ENCODE measurements at regions not wholly inside any gene's neighbourhood (a gene's known extent, or its start where the extent isn't known, plus 50 kb on each side); places are given as distances from the start of the nearest gene placed in this dataset.
"Not testable (repeated sequence)": the region's sequence is repeated elsewhere in the genome, so short reads cannot be mapped to it uniquely, and the experiment has no call there.

DNA sequence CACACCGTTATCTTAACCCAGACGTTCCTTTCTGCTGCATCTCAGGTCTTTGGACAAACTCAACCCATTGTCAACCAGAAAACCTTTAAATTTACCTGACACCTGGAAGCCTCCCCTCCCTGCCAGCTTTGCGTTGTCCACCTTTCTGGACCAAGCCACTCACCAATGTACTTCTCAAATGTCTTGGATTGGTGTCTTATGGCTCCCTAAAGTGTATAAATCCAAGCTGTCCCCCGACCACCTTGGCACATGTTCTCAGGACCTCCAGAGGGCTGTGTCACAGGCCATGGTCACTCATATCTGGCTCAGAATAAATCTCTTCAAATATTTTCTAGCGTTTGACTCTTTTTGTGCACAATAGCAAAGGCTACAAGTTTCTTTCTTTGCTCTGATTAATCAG, 250.0 kb downstream of the DLL1 start:
- no peak for DNase-seq

DNA sequence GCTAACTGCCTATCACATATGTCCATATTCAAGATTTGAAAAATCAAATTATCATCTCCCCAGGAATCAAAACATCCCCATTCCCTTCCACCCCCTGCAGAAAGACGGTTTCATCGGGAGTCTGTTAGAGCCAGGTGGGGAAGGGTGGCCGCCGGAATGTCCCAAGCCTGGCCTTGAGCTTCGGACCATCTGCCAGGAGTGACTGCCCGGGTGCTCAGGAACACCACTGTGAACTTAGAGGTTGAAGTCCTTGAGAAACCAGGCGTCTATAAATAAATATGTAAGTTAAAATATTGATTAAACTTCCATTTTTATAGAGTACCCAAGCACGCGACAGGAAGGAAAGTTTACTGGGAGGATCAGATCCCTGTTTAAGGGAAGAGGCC, 250.8 kb downstream of the DLL1 start:
- DNase-seq = no peak

DNA sequence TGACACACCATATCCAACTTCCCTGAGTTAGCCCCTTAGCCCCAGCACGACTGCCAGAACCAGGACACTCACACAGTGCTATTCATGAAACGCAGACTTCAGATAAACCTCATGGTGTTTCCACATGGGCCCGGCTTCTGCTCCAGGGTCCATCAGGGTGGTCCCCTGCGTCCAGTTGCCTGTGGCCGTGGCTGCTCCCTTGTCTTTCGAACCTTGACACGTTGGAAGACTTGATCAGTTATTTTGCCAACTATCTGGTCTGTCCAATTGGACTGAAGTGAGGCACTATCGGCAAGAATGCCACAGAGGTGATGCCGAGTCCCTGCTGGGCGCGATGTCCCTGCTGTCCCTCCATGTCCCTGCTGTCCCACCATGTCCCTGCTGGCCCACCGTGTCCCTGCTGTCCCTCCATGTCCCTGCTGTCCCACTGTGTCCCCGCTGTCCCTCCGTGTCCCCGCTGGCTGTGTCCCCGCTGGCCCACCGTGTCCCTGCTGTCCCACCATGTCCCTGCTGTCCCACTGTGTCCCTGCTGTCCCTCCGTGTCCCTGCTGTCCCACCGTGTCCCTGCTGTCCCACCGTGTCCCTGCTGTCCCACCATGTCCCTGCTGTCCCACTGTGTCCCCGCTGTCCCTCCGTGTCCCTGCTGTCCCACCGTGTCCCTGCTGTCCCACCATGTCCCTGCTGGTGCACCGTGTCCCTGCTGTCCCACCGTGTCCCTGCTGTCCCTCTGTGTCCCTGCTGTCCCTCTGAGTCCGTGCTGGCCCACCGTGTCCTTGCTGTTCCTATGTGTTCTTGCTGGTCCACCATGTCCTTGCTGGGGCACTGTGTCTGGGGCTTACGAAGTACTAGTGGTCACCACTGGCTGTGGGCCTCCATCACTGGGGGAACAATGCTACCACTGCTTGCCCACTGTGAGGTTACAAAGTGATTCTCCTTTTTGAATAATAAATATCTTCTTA, 251.4 kb downstream of the DLL1 start:
- peak; percentile 1 for DNase-seq

DNA sequence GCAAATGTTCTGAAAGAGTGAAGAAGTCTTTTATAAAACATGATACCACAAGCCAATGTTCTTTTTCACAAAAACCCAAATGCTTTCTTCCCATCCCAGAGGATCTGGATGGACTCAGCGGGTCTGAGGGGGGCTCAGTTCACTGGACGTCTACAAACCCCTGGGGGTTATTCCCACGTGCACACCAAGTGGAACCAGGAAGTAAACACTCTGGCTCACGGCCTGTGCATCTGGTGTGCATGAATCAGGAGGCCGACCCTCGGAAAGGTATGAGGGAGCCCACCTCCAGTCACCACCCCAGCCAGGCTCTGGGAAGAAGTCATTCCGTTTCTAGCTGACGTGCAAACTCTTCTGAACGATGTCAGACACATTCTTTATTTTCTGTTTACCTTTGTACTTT, 252.2 kb downstream of the DLL1 start:
- no peak for DNase-seq

DNA sequence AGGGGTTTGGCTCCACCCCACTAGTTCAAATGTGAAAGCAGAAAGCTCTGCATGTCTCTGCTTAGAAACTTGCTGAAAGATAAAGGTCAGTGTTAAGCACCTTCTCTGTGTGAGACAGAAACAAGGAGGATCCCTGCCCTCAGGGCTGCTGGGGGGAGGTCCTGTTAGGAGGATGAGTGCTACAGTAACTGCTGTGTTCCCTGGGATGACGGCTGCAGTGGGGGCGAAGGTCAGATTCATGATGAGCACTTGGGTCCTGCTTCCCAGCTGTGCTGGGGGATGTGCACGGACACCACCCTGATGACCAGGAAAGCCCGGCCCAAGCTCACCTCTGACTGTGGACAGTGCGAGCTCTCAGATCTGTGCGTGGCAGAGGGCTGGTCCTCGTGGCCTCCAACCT, 252.6 kb downstream of the DLL1 start:
- peak; percentile 1 for DNase-seq

DNA sequence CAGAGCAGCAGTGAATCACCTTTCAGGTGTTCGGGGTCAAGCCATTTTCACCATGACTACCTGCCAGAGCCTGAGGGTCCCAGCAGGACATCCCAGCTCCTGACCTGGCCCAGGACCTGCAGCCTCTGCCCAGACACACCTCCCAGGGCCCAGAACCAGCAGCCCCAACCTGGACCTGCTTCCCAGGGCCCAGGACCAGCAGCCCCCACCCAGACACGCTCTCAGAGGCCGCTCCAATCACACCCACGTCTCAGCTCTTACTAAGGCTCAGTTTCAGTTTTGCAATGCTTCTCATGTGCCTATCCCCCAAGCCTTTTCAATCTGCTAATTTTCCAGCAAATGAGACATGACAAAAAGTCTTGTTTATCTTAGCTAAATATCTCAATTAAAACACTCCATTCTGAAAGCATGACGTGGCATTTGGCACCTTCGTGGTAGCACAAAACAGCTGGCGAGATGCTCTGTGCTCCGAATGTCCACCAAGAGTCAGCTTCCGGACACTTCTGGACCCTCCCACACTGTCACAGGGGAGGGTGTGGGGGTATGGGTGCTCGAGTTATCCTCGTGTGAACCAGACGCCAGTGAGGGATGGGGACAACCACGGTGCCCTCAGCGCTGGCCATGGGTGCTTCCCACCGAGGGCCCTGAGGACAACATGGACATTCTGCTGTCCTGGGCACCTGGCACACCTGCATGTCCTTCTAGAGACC, 253.2 kb downstream of the DLL1 start:
- DNase-seq = peak; percentile 6

DNA sequence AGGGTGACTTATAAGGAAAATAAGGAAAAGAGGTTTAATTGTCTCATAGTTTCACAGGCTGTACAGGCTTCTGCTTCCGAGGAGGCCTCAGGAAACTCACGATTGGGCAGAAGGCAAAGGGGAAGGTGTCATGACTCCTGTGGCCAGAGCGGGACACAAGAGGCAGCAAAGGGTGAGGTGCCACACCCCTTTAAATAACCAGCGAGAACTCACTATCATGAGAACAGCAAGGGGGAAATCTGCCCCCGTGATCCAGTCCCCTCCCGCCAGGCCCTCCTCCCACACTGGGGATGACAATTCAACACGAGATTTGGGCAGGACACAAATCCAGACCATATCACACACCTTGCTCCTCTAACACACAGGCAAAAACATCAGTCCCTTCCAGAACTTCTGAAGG, 254.0 kb downstream of the DLL1 start:
- peak; percentile 1 for DNase-seq

DNA sequence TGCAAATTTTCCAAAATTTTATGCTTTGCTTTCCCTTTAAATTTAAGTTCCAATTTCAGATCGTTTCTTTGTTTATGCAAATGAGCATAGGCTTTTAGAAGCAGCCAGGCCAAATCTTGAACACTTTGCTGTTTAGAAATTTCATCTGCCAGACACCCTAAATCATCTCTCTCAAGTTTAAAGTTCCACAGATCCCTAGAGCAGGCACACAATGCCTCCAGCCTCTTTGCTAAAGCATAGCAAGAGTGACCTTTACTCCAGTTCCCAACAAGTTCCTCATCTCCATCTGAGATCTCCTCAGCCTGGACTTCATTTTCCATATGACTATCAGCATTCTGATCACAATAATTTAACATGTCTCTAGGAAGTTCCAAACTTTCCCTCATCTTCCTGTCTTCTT, 254.5 kb downstream of the DLL1 start:
- DNase-seq = not testable (repeated sequence)

DNA sequence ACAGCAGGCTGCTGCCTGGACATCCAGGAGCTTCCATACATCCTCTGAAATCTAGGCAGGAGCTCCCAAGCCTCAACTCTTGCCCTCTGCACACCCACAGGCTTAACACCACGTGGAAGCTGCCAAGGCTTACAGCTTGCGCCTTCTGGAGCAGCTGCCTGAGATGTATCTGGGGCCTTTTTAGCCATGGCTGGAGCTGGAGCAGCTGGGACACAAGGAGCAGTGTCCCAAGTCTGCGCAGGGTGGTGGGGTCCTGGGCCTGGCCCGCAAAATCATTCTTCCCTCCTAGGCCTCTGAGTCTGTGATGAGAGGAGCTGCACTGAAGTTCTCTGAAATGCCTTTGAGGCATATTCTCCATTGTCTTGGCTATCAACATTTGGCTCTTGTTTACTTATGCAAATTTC, 255.0 kb downstream of the DLL1 start:
- peak; percentile 0 for DNase-seq

DNA sequence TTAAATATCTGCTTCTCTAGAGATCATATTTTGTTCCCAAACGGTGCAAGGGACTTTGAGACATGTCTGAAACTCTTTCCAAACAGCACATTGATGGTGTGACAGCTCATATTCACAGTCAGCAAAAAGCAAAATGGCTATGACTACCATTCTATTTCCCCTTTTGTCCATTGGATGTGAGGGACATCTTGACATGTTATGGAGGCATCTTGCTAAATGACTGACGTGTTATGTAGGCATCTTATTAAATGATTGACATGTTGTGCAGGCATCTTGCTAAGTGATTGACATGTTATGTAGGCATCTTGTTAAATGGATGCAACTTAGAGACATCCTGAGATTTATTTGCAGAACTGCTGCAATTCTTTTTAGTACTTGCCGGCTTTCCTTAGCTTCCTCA, 255.8 kb downstream of the DLL1 start:
- no peak for DNase-seq

DNA sequence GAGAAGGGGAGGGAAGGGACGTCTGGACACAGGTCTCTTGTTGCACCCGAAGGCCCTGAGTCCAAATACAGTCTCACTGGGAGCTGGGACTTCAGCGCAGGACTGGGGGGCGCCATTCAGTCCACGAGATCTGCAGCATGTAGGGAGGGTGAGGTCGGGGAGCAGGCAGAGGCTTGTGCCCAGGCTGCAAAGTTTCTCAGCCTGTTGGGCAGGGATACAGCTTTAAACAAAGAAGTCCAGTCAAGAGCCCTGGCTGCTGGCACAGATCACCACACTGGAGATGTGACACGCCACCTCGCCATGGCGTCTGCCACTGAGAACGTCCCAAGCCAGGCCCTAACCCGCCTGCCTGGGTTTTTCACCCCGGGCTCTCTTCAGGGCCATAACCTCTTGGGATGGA, 256.6 kb downstream of the DLL1 start:
- DNase-seq = peak; percentile 4

DNA sequence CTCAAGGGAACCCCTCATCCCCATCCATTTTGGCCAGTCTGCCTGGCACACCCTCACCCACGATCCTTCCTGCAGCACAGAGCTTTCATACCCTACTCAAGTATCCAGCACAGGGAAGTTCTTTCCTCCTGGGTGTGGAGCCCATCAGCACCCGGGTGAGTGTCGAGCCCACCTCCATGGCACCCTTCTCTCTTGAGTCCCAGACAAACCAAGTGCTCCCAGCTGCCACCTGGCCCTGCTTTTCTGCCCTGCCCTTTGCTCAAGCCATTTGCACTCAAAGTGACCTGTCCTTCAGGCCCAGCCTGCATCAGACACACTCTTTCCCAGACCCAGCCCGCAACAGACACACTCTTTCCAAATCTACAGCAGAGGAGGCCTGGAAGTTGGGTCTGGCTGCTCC, 257.2 kb downstream of the DLL1 start:
- DNase-seq = peak; percentile 5

DNA sequence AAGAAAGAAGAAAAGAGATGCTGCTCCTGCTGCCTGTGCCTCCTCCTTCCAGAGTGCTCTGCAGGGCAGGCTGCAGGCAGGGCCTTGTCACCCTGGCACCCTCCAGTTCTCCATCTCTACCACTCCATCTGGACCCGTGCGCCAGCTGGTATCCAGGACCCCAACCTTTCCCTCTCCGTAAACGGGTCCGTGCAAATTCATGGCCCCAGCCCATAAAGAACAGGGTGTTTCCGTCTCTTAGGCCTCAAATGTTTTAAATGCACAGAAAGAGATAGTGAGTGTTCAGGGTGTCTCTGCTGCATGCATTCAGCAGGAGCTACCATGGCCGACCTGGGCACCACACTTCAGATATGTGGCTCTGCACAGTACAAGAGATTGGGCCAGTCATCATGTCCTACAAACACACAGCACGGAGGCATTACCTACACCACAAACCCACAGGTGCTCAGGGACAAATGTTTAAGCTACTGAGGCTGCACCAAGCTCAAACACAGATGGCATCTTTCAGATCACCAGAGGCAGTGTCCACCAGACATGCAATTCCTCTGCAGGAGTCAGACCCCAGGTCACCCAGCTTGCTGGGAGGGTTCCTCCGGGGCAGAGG, 258.1 kb downstream of the DLL1 start:
- DNase-seq = peak; percentile 2

DNA sequence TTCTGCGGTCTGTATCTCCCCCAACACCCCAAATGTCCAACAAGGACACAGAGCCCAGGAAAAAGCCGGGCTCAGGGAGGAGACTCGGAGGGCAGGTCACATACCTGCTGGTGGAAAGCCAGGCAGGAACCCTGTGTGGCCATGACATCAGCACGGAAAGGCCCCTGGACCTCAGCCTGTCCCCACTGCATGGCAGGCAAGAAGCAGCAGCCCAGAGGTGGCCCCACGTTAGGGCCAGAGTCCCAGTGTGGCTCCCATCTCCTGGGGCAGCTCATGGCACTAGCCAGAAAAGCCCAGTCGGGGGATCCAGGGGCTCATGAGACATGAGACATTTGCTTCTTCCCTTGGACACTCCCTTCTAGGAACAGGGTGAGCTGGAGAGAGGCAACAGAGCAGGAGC, 258.7 kb downstream of the DLL1 start:
- DNase-seq = peak; percentile 4

DNA sequence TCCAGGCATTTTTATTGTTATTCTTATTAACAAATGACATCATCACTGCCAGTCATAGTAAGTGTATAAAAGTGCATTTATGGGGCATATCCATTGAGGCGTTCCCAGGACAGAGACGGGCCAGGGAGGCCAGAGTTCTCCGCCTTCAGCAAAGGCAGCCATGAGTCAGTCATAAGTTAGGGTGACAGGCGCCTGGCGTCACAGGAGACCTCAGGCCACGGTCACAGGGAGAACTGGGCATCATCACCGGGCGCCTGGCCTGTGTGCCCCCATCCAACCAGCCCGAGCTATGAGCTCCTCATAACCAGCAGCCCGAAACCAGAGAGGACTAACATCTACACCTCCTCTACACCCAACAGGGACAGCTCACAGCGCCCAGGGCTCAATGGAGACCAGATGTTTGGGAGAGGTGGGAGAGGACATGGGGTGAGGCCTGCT, 259.2 kb downstream of the DLL1 start:
- DNase-seq = peak; percentile 0

DNA sequence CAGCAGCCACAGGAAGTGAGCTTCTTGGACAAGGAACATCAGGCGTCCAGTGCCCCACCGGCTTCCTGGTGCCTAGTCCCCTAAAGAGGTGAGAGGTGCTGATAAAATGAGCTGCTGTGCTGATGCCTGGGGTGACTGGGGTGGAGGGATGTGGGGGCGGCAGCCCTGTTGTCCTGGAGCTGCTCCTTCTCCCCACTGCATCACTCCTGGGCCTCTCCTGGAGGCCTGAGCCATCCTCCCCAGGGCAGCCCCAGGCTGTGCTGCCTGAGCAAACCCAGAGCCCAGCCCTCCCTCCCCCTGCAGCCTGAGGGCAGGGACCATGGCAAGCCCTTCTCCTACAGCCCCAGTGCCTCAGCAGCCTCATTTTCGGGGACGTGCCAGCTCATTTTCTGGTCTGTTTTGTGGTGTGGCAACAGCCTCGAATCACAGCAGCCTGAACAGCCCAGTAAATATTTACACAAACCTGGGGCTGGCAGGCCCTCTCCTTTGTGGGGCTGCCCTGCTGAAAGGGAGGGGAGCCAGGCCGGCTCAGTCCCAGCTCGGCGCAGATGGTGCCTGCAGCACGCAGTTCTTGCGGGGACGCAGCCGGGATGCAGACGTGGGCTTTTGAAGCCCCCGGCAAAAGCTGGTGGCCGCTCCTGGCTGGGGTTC, 259.9 kb downstream of the DLL1 start:
- peak; percentile 3 for DNase-seq

DNA sequence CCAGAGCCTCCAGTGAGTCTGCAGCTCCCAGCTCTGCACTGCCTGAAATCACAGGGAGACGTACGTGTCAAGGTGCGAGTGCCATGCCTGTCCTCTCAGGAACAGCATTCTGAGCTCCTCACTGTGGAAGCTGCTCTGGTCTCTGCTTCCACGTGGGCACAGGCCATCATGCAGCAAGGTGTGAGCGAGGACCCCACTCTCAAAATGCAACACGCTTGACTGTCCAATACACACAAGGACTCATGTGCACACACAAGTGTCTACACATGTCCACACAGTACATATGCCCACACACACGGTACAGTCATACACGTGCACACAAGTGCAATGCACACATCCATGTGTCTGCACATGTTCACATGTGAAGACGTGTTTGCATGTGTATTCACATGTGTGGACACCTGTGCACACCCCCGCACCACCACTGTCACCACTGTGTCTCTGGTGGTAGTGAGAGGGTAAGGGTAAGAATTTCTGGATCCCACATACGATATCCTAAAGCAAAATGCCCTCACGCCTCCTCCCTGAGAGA, 260.5 kb downstream of the DLL1 start:
- peak; percentile 1 for DNase-seq

DNA sequence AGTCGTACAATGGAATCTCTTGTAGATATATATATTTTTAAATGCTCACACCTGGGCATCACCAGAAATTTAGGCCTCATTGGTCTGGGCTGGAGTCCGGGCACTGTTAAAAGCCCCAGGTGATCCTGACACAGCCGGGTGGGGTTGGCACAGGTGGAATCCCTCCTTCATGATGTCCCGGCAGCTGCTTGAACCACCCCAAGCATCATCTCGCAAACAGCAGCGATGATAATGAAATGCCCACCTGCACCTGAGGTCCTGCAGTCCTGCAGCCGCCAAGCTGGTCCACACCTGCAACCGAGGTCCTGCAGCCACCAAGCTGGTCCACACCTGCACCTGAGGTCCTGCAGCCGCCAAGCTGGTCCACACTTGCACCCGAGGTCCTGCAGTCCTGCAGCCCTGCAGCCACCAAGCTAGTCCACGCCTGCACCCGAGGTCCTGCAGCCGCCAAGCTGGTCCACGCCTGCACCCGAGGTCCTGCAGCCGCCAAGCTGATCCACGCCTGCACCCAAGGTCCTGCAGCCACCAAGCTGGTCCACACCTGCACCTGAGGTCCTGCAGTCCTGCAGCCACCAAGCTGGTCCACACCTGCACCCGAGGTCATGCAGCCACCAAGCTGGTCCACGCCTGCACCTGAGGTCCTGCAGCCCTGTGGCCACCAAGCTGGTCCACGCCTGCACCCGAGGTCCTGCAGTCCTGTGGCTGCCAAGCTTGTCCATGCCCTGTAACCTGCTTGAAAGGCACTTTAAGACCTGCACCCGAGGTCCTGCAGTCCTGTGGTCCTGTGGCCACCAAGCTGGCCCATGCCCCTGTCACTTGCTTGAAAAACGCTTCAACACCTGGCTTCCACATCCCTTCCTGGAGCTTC, 261.2 kb downstream of the DLL1 start:
- DNase-seq = peak; percentile 2

DNA sequence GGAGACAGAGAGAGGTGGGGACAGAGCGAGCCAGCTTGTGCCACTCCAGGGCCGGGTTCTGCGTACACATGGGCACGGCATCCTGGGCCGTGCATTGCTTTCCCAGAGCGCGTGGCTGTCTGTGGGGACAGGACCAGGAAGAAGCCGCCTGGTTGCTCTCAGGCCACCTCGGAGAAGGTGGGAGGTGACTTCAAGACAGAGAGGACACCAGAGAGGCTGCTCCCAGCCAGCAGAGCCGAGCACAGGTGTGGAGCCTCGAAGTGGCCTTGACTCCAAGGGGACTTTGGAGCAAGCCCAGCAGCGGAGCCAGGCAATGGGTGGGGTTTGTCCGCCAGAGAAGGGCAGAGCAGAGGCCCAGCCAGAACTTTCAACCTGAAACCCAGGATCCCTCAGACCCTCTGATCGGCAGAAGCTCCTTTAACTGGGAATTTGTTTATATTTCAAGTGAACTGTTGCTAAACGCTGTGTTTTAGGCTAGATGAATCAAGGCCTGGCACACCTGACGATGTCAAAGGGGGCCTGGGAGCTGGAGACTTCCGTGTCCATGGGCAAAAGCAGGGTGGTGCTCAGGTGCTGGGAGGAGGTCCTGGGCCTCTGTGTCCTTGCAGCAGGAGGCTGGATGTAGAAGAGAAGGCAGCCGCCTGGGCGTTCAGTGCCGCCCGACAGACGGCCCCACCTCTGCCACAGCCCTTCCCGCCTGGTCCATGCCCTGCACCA, 262.1 kb downstream of the DLL1 start:
- DNase-seq = peak; percentile 4

DNA sequence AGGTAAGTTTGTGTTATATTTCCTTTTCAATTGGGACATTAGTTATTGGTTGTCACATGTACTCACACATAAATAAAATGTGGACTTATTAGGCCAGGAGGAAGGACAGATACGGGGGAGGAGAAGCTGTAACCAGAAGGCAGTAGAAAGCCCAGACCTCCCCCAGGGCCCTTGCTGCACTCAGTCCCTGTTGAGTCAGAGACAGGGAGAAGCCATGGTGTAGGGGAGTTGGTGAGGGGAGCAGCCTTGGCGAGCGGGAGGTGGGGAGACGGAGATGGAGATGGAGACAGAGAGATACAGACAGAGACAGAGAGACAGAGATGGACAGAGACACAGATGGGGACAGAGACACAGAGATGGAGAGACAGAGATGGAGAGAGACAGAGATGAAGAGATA, 263.2 kb downstream of the DLL1 start:
- DNase-seq = peak; percentile 5
